Renal pelvis (tissue), 1 donor: ENCODE measurements at regions not wholly inside any gene's neighbourhood (a gene's known extent, or its start where the extent isn't known, plus 50 kb on each side); places are given as distances from the start of the nearest gene placed in this dataset.

Source experiments
- DNase-seq: peaks from one replicate; pipeline ENCODE4 v3.0.0-alpha.2; 2013

DNA sequence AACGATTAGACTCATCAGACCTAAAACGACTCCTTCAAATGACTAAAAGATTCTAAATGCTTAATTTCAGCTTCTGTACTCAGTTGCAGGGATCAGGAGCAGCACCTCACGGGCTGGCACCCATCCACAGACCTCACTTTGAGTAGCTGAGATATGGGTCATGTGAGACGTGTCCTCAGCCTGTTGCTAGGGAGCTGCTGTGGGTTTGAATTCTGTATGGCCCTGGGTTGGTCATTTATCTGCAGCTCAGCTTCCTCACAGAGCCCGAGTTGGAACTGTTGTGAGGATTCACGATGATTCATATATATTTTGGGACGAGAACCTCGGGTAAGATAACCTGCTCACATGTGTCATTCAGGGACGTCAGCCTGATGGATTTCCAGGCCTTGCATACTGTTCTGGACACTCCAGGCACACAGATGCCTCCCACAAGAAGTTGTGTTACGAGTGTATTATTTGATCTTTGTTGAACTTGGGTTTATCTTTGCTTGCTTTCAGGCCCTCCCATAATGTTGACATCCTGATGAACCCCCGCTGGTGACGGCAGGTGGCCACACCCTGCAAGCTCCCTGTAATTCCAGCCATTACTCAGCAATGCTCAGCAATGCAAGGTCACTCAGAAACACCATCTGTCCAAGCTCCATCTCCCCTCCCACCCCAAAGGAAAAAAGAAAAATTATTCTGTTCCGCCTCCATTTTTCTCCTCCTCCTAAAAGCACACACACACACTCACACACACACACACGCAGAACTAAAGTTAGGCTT, 137.6 kb downstream of the RBFOX3 start:
- no peak for DNase-seq

DNA sequence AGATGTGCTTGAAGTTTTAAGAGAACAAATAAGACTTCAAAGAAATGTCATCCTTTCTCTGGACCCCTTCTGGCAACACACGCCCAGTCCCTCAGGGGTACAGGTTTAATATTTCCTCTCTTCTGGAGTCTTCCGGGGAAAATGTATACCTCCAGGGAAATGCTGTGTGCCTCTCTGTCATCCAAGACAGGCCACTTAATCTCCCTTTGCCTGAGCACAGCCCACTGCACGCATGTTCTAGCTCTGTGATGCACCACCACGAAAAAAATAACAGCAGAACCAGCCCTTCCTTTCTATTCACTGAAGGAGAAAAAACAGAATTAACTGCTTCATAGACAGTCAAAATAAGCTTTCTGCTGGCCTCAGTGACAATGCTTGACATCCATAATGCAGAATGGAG, 140.1 kb downstream of the RBFOX3 start:
- DNase-seq: no peak

DNA sequence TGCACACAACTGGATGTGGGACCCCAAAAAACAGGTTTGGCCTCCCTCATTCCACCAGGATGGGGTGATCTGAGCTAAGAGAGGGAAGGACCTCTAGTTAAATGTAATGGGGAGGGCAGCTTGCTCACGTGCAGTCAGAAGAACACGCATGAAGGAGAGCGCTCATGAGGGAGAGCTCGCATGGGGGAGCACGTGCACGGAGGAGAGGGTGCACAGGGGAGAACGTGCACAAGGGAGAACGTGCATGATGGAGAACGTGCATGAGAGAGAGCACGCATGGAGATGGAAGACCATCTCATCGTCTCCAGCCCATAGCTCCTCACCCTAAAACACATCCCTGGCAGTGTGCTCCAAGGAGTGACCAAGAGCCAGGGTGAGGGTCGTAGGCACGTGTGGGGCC, 141.2 kb downstream of the RBFOX3 start:
- DNase-seq: no peak

DNA sequence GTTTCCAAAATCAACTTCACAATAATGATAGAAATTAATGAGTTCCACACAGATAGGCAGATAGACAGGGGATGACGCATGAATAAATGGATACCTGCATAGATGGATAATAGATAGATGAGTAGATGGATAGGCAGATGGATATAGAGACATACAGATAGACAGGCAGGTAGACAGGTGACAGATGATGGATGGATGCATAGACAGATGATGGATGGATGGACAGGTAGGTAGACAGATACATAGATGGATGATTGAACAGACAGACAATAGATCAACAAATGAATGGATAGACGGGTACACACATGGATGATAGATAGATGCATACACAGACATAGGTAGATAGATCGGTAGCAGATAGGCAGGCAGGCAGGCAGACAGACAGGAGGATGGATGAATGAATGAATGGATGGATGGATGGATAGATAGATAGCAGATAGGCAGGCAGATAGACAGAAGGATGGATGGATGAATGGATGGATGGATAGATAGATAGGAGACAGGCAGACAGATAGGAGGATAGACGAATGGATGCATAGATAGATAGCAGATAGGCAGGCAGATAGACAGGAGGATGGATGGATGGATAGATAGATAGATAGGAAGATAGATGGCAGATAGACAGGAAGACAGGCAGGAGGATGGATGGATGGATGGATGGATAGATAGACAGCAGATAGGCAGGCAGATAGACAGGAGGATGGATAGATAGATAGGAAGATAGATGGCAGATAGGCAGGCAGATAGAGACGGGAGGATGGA, 142.5 kb downstream of the RBFOX3 start:
- DNase-seq: no peak

DNA sequence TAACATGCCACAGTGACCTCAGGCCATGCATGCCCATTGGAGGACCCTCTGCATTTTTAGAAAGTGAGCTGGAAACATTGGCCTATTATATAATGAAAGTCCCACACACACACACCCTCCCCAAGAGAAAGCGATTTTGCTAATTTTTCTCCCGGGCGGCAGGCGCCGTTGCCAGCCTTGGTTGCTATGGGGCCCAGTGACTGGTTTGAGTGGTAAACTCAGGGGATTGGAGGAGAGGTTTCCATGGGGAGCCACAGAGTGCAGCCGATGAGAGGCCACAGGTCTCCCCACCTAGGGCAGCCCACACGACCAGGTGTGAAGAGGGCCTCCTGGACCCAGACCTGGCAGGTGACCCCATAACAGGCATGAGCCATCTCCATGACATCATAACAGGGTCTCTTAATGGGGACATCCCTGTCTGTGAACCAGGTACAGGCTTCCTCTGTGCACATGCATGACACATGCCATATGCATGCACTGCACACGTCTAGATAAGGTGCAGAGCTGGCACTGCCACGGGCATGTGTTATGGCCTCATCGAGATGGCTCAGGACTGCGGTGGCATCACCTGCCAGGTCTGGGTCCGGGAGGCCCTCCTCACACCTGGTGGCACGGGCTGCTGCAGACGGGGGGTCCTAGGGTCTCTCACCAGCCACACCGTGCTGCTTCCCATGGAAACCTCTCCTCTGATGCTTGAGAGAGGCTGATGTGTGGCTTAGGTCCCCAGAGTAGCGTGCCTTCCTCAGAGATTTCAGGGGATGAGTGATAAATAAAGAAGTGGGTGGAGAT, 144.1 kb downstream of the RBFOX3 start:
- DNase-seq: no peak

DNA sequence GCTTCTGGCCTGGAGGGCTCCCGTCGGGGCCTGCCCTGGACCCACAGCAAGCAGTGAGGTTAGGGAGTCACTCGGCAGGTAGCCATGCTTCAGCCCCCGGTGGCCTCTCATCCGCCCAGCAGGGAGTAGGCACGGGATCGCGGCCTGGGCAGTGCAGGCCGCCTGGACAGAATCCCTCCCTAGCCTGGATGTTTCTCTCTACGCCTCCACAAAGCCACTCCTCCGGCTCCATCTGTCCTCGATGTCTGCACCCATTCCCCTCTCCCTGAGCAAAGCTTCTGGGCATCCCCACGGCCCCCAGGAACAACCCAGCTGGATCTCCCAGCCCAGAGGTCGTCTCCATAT, 145.2 kb downstream of the RBFOX3 start:
- no peak for DNase-seq

DNA sequence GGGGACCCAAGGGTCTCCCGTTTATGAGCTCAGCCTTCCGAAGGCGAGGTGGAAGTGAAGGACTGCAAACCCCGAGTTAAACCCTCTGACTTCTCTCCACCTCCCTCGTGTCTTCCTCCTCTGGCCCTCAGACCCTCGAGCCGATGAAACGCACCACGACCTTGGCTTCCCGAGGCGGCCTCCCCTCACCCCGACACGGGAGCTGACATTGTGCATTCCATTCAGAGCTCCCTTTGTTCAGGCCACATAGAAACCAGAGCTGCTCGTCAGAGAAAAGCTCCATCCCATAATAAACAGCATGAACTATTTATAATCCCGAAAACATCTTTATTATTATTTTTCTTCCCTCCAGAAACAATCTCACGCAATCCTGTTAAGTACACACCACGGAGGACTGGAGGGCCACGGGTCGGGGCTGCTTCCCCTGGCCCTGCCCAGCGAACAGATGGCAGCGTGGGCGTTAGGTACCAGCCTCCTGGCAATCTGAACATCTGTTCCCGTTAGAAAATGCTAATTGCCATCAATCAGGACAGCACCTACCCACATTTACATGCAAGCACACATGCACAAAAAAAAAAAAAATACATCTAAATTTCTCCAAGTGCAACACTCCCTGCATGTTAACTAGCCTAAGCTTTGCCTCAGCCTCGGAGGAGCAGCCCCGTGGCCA, 145.7 kb downstream of the RBFOX3 start:
- no peak for DNase-seq

DNA sequence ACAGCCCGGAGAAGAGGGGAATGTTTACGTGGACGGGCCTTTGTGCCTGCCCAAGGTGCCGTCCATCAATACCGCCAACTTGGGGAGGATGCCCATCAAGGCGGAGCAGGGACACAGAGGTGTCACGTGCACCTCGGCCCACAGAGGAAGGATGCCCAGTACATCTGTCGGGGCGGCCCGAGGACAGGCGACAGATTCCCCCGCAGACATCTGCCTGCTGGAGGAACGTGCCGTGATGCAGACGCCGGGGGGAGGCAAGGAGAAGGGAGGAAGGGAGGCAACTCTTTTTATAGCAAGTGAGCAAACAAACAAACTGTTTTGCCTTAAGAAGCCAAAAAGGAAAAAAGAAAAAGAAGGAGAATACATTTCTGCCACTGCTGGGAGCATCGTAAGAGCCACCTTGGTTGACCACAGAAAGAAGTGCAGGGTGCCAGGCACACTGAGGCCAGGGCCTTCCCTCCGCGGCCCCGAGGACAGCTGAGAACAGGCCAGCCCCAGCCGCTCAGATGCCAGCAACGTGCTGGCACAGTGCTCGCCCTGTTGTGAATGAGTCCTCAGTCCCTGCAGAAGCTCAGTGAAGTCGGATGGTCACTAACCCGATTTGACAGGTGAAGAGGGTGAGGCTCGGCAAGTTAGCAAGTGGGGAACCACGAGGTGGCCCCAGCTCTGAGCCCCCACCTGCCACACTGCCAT, 146.4 kb downstream of the RBFOX3 start:
- DNase-seq: no peak

DNA sequence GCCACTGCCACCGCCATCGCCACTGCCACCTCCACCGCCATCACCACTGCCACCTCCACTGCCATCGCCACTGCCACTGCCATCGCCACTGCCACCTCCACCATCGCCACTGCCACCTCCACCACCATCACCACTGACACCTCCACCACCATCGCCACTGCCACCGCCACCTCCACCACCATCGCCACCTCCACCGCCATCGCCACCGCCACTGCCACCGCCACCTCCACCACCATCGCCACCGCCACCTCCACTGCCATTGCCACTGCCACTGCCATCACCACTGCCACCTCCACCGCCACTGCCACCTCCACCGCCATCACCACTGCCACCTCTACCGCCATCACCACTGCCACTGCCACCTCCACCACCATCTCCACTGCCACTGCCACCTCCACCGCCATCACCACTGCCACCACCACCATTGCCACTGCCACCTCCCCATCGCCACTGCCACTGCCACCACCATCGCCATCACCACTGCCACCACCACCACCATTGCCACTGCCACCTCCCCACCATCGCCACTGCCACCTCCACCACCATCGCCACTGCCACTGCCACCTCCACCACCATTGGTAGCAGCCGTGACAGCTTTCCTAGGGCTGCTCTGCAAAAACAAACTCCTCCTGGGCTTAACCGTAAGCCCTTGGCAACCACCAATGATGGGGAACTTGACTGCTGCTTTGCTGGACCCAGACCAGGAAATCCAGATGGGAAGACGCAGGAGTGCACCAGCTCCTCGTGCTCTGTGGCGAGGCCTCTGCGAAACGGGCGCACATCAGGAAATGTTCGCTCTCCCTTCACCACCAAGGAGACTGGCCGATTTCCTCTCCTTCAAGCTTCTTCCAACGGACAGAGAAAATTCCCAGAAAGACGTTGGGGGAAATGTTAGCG, 147.2 kb downstream of the RBFOX3 start:
- DNase-seq: no peak

DNA sequence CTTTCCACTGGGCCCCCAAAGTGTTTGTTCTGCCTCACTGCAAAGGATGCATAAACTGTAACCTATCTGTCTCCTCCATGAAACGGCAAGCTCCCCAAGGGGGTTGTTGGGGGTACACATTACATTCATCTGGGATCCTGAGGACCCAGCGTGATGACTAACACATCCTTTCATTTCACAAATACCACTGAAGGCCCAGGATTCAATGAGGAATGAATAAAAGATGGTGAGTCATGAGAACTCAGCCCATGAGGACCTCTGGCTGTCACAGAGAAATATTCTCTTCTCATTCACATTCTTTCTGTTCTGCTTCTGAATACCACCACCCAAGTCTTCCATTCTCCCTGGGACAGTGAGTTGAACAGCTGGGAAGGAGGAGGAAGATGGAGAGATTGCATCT, 149.8 kb downstream of the RBFOX3 start:
- no peak for DNase-seq

DNA sequence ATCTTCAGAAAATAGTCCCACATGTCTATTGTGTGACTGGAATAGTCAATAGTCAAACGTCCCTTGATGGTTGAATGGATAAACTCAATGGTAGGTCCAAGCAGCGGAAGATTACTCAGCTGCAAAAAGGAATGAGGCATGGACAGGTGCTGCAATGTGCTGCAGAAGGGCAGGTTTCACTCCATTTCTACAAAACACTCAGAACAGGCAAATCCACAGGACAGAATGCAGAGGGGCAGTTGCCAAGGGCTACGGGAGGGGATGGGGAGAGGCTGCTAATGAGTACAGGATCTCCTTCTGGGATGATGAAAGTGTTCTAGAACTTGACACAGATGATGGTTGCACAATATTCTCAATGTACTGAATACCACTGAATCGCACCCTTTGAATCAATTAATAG, 151.0 kb downstream of the RBFOX3 start:
- no peak for DNase-seq

DNA sequence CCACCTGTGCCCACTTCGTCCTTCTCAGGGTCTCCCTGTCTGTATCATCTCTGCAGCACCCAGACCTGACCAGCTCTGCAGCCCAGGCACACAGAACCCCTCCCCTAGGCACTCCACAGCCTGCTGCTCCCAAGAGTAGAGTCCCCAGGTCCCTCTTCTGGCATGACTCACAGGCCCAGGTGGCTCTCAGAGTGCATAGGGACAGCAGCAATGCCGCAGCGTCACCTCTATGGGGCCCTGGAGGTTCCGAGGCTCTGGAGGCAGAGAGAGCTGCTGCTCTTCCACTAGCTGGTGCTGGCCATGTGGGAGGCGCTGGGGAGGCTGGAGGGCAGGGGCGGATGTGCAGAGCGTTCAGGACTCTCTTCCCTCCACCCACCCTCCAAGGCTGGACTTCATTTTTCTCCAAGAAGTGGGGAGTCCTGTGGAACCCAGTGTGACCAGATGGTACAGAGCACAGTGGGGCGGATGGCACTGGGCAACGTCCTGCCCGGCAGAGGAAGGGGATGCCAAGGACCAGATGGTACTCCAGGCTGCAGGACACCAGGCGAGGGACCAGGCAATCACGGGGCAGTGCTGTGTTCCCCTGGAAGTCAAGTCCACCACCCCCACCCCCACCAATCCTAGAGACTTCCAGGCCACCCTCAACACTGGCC, 151.7 kb downstream of the RBFOX3 start:
- no peak for DNase-seq

DNA sequence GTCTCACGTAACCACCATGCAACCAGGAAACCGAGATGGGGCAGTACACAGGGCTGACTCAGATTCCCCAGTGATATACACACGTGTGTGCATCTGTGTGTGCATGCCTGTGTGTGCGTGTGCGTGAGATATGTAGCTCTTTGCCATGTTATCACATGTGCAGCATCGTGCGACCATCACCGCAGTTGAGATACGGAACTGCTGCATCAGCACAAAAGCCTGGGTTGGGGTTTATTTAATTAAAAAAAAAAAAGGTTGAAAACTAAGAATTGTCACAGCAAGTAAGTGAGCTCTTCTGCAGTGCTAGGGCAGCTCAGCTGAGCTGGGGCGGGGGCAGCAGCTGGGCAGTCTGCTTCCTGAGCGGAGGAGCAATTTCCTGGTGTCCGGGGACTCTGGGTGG, 152.5 kb downstream of the RBFOX3 start:
- DNase-seq: no peak

DNA sequence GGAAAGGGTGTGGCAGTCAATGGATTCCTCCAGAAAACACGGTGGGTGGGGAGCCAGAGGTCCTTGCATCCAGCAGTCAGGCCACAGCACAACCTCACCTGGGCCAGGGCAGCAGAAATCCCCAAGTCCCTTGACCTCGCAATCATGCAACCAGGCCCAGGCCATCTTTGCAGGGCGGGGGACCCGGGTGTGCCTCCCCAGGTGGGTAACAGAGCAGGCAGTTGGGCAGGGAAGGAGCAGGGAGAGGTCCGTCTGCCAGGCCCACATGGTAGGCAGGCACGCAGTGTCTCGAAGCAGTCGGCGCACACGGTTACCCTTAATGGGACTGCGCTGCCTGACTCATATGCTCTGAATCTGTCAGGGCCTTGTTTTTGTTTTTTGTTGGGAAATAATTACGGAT, 153.0 kb downstream of the RBFOX3 start:
- DNase-seq: no peak

DNA sequence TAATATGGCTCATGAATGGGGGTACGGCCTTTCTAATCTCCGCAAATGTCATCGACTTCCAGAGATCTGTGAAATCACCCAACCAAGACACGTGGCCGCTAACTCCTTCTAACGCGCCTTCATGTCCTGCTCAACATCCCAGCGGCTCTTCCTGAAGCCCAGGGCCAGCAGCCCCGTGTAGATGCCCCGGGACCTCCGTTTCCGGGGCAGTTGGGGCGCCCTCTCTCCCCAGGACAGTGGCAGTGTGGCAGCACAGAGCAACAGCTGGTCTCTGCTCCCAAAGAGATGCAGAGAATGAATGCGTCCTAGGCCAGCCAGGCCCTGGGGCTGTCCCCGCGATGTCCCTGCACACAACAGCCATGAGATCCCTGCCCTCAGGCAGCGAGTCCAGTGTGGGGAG, 153.5 kb downstream of the RBFOX3 start:
- DNase-seq: no peak

DNA sequence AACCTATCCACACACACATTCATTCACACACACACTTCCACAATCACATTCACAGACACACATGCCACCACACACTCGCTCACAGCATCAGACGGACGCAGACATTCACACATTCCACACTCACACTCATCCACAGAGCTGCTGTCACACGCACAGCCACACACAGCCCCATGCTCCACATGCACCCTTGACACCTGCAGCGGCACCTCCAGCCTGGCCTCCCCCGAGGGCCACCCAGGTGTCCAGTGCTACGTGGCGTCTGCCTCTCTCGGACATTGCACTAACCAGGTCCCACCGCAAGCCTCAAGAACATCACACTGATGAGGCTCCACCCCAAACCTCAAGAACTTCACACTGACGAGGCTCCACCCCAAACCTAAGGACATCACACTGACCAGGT, 155.2 kb downstream of the RBFOX3 start:
- no peak for DNase-seq

DNA sequence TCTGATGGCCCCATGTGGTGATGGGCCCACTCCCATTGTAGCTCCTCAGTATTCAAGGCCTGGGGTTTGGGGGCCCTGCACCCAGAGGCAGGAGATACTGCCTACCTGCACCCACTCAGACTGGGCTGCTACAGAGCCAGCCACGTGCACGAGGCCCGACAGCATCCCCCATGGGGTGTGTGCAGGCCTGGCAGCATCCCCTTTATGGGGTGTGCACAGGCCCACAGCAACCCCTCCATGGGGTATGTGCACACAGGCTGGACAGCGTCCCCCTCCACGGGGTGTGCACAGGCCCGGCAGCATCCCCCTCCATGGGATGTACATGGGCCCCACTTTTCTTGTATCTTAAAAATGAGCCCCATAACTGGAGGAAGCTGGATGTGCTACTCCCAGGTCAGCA, 156.0 kb downstream of the RBFOX3 start:
- no peak for DNase-seq

DNA sequence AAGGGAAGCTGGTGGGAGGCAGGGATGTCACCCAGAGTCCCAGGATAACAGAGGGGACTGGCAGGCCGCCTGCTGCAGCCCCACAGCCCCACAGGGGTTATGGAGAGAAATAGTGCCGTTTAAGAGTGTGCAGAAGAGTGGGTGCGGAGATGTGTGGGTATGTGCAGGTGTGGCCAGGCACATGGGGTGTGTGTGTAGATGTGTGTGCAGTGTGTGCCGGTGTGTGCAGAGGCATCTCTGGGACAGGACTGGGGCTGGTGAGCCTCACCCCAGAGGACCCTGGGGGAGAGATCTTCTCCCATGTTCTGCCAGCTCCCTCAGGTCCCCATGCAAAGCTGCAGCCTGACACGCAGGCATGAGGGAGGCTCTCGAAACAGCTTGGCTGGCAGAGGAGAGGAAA, 157.4 kb downstream of the RBFOX3 start:
- no peak for DNase-seq

DNA sequence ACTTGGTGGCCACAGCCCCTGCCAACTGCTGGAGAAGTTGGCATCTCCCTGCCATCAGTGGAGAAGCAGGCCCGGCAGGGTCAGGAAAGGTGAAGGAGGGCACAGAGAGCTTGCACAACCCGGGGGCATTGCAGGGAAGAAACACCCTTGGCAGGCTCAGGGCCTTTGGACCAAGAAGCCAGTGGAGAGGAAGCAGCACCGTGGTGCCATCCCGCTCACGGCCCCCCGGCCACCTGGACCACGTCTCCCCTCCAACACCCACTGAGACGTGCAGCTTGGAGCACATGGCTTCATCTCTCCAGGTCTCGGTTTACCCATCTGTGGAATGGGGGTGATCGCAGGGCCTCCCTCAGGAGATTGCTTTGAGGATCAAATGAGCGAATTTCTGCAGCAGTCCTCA, 158.1 kb downstream of the RBFOX3 start:
- DNase-seq: no peak

DNA sequence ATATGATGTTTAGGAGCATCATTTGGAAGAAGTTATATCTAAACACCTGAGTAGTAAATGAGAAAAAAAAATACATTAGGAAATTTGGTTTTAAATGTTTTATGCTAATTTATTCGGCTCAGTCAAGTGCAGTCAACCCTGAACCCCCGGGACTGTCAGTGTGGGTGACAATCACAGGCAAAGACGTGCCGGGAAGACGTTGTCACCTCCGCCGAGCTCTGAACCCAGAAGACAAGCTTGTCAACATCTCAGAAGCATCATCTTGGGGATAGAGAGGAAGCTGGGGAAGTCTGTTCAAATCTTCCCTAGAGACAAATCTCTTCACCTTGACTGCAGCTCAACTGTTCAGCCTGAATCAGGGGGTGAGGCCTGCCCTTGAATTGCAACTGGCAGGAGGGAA, 159.7 kb downstream of the RBFOX3 start:
- DNase-seq: no peak
